ENCODE measurements at regions not wholly inside any gene's neighbourhood (a gene's known extent, or its start where the extent isn't known, plus 50 kb on each side); places are given as distances from the start of the nearest gene placed in this dataset.
"Not testable (repeated sequence)": the region's sequence is repeated elsewhere in the genome, so short reads cannot be mapped to it uniquely, and the experiment has no call there.

DNA sequence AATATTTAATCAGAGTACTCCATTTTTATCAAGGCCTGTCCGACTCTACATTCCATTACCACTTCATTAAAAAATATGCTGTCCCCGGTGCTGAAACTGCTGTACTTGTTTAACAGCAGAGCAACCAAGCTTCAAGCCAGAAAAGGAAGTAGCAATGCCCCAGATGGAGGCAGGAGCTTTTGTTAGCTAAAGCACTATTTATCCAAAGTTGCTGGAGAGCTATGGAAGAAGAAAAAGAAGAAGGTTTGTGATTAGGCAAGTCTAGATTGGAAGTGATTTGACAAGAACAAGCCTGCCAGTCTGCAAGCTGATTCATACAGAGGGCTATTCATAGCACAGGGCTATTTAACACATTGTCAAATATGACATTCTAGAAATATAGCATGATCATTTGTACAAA lies 160.9 kb upstream of the SPTLC3 start:
- DNase-seq: no peak

DNA sequence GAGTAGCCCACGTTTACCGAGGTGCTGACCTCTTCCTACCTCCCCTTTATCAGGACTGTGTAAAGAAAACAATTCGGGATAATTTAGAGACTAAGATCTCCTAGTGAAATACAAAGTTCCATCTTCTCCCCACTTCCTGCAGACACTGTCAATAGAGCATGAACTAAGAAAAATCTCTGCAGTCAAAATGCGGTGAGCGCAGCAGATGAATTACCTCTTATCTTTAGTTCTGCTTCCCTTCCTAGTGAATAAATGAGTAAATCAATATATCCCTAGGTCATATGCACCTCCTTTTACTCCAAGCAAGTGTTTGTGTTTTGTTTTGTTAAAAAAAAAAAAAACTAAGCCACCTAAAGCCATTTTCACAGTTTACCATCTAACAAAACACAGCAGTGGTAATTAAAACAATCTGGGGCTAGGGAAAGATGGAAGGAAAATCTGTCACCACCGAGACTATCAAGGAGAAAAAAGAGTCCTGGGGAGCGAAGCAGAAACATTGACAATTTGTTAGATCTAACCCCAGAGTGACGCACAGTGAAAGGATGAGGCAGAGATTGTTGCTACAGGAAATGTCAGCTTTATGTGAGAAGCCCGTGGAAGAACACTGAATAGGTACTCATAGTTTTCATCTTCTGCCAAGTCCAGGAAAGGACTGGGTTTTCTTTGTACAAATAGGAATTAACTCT lies 159.4 kb upstream of the SPTLC3 start:
- DNase-seq: no peak

DNA sequence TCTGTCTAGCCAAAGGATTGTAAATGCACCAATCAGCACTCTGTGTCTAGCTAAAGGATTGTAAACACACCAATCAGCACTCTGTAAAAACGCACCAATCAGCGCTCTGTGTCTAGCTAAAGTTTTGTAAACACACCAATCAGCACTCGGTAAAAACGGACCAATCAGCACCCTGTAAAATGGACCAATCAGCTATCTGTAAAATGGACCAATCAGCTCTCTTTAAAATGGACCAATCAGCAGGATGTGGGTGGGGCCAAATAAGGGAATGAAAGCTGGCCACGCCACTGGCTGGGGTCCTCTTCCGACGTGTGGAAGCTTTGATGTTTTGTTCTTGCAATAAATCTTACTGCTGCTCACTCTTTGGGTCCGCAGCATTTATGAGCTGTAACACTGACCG lies 151.1 kb upstream of the SPTLC3 start:
- DNase-seq: not testable (repeated sequence)

DNA sequence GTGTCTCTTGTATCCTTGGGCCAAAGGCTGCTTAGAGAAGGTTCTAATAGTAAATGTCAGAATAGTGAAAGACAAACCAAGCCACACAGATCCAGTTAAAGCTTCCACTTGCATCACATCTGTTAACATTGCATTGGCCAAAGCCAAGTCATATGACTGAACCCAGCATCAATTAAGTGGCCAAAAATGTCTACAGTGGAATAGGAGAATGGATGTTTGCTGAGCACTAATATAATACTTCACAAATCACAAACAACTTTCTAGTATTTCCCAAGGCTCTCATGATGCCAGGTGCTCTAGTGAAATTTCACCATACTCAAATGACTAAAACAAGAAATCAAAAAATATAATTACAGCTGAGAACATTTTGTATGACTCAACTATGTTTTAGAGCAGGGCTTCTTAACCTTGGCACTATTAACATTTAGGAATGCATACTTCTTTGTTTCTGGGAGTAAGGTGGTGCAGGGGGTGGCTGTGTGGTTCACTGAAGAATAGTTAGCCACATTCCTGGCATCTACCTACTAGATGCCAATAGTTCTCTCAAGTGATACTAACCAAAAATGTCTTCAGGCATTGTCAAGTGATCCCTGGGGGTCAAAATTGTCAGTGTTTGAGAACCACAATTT lies 148.0 kb upstream of the SPTLC3 start:
- DNase-seq: no peak

DNA sequence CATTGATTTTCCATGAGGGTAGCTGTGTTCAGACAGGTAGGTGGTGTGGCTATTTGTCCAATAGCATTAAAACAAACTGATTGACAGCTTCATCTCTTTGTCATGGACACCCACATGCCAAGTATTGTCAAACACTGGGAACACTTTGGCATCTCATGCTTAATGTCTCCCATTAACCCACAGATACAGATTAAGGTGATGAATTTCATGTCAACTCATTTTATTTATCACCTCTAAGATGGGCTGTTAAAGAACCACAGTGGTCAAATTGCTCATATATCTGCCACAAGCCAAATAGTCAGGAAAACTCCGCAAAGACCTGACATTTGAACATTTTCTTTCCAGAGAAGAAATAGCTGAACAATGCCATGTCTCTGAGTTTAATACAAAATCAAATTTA lies 139.1 kb upstream of the SPTLC3 start:
- no peak for DNase-seq

DNA sequence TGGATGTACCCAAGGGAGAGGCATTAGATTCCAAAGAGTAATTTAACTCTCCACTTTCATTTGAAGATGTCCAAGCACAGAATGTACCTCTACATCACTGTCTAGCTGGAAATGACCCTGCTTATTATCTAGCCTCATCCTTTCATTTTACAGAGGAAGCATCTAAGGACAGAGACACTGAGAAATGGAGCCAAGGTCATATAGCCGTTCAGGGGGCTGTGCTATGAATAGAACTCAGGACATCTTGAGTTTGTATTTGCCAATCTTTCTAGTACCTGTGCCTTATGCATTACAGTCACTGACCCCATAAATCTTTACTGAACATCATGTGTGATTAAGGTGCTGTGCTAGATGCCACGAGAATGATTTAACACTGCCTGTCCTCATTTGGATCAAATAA lies 138.2 kb upstream of the SPTLC3 start:
- no peak for DNase-seq

DNA sequence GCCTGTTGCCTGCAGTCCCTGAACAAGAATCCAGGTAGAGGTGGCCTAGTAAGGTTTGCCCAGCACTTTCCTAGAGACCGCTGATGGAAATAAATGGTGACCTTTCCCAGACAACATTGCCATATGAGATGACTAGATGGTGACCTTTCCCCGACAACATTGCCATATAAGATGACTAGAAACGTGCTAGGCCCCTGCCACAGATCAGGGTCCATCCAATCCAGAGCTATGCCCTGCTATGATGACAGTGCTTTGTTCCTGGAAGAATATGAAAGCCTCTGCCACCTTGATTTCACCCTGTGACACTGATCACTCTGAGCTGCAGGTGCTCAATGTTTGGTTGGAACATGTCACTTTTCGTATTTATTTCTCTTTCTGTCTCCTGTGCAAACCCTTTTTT lies 133.8 kb upstream of the SPTLC3 start:
- no peak for DNase-seq

DNA sequence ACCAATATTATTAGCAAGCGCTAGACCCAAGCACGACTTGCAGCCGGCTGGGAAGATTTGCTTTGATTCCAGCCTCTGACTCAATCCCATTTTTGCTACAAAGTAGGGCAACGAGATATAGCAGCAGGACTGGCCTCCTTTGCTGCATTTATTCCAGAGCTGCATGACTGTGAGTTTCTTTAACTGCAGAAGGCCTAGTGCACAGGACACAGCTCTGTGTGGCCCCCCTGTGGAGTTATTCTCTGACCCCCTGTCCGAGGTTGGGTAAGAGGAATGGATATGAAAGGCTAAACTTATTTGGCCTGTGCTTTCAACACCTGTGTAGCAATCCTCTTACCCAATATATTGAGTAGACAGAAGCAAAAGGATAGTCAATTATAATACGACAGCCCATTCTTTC lies 133.3 kb upstream of the SPTLC3 start:
- no peak for DNase-seq

DNA sequence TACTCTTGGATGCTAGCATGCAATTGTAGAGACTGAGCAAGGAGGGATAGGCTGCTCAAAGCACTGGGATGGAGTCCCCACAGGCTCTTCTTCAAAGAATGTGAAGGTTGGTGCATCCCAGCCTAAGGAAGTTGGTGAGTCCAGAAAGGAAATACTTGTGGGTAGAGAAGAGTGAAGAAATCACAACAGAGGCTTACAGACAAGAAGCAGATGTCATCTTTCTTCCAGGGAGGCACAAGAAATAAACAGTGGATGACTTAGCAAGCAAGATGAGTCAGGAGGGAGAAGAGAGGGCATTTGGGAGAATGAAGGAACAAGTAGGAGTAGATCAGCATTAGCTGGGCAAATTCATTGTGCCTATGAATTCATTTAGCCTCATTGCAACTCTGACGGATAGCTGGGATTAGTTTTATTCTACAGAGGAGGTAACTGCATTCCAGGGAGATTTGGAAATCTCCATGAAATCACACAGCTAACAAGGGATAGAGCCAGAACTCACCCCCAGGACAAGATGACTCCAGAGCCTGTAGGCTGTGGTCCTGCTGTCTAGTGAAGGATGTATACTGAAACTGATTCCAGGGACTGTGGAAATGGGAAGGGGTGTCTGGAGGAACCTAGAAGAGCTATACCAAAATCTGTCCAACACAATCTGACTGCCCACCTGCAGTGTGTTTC lies 125.8 kb upstream of the SPTLC3 start:
- DNase-seq: no peak

DNA sequence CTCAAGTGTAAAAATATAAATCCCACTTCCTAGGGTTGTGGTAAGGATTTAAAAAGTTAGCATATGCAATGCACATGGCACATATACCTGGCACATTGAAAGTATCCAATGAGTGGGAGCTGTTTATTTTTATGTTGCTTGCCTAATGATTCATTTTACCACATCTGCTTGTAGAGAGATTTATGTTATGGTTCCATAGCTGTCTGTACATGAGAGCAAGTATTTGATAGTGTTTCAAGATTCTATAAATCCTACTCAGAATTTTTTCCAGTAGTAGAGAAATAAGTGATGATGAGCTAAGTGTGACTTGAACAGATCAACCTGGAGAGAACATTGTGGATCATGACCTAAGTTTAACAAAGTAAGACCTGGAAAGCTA lies 125.3 kb upstream of the SPTLC3 start:
- no peak for DNase-seq

DNA sequence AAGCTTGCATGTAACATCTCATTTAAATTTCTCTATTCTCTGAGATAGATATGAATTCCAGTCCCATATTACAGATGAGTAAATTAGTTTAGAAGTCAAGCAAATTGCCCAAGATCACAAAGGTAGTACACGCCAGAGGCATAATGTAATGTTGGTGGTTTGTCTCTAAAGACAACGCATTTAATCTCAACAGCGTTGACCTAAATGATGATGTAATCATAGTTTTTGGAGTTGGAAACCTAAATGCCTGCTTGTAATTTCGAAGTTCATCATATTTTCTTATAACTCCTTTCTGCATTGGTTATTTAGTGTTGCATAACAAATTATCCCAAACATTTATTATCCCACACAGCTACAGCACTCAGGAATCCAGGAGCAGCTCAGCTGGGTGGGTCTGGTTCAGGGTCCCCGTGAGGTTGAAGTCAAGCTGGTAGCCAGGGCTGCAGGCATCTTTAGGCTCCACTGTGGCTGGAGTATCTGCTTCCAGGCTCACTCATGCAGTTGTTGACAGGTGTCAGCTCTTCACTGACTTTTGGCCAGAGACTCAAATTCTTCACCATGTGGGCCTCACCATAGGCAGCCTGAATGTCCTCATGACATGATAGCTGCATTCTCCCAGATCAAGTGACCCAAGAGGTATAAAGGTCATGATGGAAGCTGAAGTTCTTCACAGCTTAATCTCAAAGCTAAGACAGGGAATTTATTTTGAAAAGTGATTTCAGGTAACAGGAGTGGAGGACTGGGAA lies 122.0 kb upstream of the SPTLC3 start:
- no peak for DNase-seq

DNA sequence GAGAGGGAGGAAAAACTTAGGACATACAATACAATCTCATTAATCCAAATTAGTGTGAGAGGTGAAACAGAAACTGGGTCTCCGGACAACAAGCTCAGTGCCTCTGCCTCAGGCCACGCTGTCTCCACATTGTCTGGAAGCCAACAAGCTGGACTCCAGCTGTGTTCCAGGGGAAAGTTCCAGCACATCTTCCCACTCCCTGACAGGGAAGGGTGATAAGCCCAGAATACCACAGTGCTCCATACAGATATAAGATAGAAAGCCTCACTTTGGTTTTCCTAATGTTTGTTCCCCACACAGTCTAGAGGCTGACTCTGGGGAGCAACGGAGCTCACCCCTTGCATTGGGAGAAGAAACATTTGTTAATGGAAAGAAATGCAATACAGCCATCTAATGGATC lies 117.1 kb upstream of the SPTLC3 start:
- no peak for DNase-seq

DNA sequence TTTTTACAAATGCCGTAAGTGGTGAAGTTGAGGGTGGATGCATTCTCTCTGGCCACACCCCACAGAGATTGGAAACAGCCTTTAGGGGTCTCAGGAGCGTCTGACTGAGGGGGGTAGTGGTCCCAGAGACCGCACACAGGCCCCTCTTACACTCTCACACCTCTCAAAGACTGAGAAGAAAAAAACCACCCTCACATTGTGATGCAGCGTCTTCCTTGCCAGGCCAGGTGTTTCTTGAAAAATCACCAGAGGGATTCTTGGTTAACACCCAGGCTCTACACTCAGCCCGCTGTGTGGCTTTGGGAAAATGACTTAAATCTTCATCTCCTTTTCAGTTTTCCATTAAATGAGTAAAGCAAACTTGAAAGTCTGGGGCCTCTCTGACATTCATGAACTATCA lies 115.8 kb upstream of the SPTLC3 start:
- DNase-seq: no peak

DNA sequence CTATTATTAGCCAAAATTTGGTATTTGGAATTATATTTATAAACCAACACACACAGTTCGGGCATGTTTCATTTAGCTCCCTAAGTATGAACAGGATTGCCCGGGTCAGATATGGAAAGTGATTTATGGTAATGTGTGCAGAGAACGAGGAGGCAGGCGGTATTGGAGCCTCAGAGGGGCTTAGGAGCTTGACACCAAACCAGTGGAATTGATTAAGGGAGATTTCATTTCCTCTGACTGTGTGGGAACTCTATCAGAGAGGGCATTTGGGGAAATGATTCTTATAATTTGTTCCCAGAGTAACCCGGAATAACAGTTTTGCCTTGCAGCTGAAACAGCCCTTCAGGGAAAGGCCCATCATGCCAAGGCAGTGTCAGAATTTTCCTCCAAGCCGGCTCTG lies 115.1 kb upstream of the SPTLC3 start:
- no peak for DNase-seq

DNA sequence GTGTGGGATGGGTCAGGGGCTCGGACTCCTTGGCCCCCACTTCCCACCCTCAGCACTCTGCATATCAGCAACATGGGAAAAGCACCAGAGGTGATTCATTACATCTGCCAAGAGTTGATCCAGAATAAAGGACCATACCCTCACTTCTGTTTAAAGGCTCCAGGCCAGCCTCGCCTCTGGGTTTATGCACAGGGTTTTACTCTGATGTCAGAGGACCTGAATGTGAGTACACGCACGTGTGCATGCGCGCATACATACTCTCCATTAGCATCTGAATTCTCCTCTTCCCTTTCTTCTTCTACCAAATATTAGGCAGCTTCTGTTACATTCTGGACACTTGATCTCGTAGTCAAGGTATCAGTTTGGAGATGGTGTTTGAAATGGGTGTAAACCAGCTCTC lies 114.7 kb upstream of the SPTLC3 start:
- DNase-seq: no peak

DNA sequence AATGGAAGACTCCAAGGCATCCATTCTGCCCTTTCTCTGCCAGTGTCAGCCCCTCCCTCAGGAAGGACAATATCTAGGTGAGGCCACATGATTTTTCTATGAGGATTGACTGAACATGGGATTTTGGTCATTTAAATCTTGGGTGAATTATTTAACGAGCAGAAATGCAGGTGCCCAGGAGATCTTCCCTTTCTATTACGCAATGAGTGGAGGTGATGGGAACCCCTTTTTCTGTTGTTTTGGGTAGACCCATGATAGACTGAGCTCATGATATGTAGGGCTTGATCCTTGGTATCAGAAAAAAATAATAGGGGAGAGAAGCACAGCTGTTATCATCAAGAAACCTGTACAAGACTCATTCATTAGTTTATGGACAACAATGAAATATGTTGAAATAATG lies 112.6 kb upstream of the SPTLC3 start:
- no peak for DNase-seq

DNA sequence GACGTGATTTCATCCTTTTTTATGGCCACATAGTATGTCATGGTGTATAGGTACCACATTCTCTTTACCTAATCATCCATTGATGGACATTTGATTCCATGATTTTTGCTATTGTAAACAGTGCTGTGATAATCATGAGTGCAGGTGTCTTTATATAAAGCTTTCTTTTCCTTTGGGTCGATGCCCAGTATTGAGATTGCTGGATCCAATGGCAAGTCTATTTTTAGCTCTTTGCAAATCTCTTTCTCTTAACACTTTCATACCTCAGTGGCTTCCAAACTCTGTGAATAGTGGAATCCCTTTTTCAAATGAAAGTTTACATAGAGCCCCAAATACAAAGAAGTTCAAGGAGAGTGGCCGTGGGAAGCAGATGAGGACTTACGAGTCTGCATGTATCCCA lies 105.8 kb upstream of the SPTLC3 start:
- no peak for DNase-seq

DNA sequence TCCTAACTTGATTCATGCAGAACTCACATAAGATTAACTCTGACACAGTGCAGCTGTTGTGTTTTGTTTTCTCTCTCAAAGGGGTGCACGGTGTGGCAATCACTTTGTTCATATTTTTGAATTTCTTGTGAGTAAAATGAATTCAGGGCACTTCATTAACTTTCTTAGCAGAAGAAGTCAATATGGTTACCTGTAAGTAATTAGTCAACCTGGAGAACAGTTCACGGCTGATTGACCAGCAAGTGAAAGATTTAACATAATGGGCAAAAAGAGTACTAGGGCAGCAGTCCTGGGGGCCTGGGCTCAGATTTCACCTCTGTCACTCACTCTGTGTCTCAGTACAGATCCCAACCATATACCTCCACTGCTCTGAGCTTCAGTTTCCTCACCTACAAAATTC lies 102.4 kb upstream of the SPTLC3 start:
- DNase-seq: no peak

DNA sequence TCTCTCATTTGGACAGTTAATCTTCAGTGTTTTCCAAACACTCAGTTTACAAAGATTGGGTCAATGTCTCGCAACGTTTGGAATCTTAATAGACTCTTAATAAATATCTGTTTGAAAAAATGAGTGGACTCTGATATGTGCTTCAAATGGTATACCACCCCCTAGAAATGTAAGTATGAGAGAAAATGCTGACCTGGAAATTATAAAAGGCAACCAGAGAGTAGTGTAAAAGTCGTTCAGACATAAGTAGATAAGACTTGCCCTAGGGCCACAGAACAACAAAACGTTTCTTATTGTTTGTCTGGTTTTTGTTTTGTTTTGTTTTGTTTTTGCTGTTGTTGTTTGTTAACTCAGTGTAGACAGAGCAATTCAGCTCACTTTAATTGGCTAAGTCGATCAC lies 97.4 kb upstream of the SPTLC3 start:
- no peak for DNase-seq

DNA sequence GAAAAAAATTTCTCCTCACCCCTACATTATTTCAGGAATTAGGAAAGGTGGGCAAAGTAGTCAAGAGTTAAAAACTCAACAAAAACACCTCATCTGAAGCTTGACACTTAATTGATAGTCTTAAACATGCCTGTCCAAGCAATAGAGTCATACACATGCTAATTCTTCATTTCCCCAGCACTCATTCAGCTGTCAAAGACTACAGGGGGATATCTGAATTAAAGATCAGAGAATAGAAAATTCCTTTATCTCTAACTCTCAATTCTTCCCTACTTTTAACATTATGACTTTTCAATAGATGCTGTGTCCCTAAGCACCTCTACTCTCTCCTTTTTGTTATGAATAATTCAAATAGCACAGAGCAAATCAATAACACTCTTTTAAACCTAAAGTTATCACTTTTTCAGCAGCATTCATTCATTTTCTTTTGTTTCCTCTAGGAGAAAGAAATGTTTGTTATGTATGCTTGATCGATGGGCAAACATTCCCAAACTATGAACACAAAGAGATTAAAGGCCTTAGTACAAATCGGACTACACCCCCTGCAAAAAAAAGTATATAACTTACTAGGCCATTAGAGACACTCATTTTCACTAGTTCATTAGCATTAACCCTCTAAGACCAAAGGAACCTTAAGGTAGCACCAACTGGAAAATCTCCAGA lies 94.9 kb upstream of the SPTLC3 start:
- no peak for DNase-seq

DNA sequence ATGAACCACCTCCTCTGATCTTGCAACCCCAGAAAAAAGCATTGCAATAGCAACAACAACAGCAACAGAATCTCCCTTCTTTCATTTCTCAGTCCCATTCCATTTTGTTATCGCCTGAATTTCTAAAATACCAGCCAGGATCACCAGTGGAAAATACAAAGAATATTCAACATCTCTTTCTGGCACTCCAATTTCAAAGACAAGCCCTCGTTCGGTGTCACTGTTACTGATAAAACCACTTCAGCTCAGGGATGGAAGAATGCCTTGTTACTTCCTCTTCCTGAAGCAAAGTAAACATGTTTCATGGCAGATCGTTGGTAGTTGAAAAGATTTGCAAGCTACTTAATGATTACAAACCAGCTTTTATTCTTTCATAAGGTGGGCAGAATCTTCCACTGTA lies 94.0 kb upstream of the SPTLC3 start:
- no peak for DNase-seq

DNA sequence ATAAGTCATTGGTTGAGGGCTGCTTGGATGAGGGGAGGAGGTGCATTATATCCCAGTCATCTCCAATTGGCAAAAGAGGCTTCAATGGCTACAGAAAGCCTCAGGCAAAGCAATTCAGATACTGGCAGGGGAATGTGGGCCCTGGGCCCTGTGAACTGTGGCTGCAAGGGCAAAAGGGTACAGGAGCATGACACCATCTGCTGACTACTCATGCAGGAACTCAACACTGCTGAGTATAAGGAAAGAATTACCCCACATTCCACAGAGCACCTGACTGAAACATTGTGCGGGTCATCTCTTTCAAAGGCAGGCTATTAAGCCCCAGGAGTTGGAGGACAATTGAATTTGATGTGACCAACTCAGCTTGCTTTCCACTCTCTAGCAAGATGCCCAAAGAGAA lies 92.1 kb upstream of the SPTLC3 start:
- DNase-seq: no peak

DNA sequence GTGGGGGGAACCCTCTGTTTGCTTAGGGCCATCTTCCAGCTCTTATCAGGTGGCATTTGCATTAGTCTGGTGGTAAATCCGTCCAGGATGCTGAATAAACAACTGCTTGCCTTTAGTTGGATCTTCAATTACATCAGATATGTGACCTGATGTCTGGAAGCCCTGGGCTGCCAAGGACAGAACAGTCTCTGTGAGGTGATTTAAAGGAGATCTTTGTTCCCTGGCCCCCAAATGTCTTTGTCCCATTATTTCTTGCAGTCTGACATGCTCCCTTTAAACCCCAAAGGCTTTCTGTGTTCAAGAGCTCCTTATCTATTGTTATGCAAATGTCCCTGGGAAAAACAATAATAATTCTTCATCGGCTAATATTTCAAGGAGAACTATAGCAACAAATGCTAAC lies 84.6 kb upstream of the SPTLC3 start:
- no peak for DNase-seq
